ENCODE measurements at regions not wholly inside any gene's neighbourhood (a gene's known extent, or its start where the extent isn't known, plus 50 kb on each side); places are given as distances from the start of the nearest gene placed in this dataset.
A peak's percentile ranks its signal among the peaks of the same experiment; 100 is the strongest.

DNA sequence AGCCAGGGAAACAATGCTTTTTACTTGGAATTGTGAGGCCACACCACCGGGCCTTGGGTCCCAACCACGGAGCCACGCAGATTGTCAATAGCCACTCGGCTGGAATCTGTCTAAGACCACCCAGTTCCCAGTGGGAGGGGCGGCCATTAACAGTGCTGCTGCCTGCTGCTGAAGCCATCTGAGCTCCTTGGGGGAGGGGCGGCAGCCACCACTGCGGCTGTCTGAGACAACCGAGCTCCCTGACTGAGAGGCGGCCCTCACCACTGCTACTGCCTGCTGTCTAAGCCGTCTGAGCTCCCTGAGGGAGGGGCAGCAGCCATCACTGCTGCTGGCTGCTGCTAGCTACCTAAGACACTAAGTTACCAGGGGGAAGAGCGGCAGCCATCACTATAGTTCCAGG lies 64.3 kb downstream of the DMRTA2 start:
- DNase-seq: no peak

DNA sequence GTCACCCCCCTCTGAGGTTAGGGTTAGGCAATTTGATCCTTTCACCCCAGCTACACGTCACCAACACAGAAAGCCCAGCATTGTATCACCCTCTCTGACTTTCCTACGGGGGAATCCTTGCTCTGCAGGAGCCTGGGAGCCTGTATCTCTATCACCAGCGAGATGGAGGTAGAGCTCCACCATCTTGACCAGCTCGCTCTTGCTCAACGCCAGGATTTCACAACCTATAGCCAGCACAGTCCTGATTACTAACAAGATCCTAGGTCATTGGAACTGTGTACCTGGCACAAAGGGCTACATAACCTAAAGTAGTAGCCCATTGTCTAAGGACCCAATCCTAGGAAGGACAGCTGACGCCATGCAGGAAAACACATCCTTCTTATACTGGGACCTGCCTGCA lies 66.1 kb downstream of the DMRTA2 start:
- DNase-seq: no peak

GRCh38 chr1:50354813-50355212 lies 68.4 kb downstream of the DMRTA2 start:
- DNase-seq: no peak

- DNase-seq: no peak
These were observed 70.8 kb downstream of the DMRTA2 start for GRCh38 chr1:50352428-50352827.

- DNase-seq: no peak
These were observed 72.4 kb downstream of the DMRTA2 start for GRCh38 chr1:50350868-50351267.

- no peak for DNase-seq
These were observed 72.8 kb downstream of the DMRTA2 start for GRCh38 chr1:50350421-50350820.

GRCh38 chr1:50349242-50349565 lies 74.0 kb downstream of the DMRTA2 start:
- no peak for DNase-seq

GRCh38 chr1:50348449-50349241 lies 74.6 kb downstream of the DMRTA2 start:
- DNase-seq: peak; percentile 59

GRCh38 chr1:50347933-50348332 lies 75.3 kb downstream of the DMRTA2 start:
- no peak for DNase-seq

DNA sequence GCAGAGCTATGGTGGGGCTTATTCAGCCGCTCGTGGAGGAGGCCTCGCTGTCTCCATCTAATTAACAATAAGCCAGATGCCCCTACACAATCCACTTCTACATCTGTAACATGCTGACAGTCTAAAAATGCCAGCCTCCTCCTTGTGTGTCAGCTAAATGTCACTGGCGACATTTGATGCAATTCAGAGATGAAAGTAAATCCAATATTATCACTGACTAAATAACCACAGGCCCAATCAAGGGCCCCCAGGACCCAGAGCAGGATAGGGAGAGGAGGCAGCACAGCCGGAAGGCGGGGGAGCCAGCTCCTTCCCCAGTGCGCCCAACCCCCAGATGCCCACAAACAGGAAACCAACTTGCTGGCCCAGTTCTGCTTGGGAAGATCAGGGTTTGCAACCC lies 76.6 kb downstream of the DMRTA2 start:
- no peak for DNase-seq

GRCh38 chr1:50343323-50343722 lies 79.9 kb downstream of the DMRTA2 start:
- peak; percentile 71 for DNase-seq

GRCh38 chr1:50342525-50342924 lies 80.7 kb downstream of the DMRTA2 start:
- DNase-seq: no peak

GRCh38 chr1:50335036-50335435 lies 88.2 kb downstream of the DMRTA2 start:
- peak; percentile 15 for DNase-seq

DNA sequence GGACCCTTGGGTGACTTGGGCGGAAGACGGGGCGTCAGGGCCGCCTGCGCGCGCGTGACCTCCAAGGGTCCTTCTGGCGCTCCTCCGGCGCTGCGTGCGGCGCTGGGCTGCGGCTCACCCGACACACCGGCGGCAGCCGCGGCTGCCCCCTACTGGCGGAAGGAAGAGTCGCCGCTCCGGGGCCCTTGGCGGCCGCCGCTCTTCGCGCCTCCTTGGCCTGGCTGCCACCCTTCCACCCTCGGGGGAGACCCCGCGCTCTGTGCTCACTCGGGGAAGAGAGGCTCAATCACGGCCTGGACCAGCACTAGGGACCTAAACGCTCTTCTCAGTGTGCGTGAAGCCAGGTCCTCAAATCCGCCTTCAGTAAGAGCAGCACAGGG lies 89.7 kb downstream of the DMRTA2 start:
- no peak for DNase-seq

DNA sequence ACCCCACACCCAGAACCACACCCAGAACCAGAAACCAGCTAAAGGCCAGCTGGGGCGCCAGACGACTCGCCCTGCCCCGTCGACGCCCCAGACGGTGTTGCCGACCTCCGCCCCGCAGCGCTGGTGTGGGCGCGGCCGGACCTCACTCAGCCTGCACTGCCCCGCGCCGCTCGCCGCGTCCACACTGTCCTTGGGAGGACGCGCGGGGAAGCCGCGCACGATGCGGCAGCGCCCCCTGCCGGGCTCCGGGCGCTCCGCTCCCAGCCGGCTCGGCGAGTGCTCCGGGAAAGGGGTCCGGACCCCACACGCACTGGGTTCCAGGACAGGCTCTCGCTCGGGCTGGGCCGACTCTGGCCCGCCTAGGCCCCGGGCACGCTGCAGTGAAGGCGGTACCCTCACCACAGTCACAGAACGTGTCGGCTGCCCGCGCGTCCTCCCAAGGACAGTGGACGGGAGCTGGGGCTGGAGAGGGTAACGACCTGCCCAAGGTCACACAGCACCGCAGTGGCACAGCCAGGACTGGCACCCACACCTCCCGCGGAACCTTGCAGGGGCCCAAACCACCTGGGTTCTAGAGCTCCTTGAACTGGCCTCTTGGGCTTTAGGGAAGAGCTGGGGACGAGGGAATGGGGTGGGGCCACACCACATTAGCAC lies 90.2 kb downstream of the DMRTA2 start:
- DNase-seq: peak; percentile 43

GRCh38 chr1:50329332-50329932 lies 93.8 kb downstream of the DMRTA2 start:
- no peak for DNase-seq

DNA sequence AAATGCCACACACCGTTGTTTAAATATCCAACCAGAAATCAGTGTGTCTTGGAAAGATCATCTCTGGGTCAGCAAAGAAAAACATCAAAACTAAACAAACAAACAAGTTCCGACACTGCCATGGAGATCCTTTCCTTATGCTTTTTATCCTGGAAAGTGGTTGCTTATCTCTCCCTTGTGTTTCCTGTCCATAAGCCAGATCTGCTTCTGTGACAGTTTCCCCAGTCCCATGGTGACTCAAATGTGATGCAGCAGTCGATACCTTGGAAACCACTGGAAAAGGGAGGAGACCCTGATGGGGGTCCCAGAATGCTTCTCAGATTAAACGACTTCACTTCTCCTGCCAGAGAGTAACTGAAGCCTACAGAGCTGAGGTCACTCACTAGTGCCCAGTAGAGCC lies 94.7 kb downstream of the DMRTA2 start:
- no peak for DNase-seq

DNA sequence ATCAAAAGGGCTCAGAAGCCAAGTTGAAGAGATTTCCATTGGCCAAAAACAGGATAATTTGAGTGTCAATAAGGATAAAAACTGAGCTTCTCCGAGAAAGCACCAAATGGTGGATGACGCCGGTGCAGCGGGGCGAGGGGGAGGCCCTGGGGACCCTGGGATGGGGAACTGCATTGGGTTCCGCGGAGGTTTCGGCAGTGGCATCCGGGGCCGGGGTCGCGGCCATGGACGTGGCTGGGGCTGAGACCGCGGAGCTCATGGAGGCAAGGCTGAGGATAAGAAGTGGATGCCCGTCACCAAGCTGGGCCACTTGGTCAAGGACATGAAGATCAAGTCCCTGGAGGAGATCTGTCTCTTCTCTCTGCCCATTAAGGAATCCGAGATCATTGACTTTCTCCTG lies 97.2 kb downstream of the DMRTA2 start:
- DNase-seq: no peak

- no peak for DNase-seq
These were observed 100.7 kb downstream of the DMRTA2 start for GRCh38 chr1:50322579-50322978.

DNA sequence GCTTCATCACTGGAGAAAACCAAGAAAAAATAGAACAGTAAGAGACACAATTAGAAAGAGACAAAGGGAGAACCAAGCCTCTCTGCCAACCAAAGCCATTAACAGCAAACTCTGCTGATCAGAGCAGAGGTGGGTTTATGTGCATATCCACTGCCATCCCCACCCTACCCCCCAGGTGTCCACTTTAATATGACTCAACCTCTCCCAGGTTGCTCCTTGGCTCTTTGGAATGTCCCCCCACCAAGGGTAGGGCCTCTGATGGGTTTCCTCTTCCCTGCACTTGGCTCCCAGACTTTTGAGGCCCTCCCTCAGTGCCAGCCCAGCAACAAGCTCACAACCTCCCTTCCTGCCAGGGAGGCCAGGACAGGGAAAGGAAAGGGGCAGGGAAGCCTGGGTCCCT lies 104.8 kb downstream of the DMRTA2 start:
- DNase-seq: no peak

GRCh38 chr1:50308878-50309277 lies 114.4 kb downstream of the DMRTA2 start:
- no peak for DNase-seq

- no peak for DNase-seq
These were observed 117.4 kb downstream of the DMRTA2 start for GRCh38 chr1:50305808-50306207.

DNA sequence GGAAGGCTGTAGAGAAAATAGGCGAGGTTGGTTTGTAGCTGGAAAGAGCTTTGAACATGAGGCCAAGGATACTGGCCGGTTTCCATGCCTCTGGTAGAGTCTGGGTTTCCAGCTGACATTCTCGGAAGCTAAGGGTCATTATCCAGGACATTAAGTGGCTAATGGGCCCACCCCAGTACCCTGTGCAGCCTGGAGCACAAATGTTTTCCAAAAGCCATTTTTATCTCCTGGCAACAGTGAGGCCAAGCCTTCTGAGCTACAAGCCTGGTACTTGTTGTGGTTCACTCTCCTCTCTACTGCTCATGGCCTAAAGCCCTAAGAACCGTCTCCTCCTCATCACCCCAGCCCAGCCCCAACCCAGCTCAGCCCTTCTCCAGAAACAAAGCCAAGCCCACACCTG lies 122.9 kb downstream of the DMRTA2 start:
- peak; percentile 49 for DNase-seq

GRCh38 chr1:50295566-50295965 lies 127.7 kb downstream of the DMRTA2 start:
- no peak for DNase-seq

GRCh38 chr1:50292276-50292675 lies 131.0 kb downstream of the DMRTA2 start:
- no peak for DNase-seq
